ENCODE measurements at regions not wholly inside any gene's neighbourhood (a gene's known extent, or its start where the extent isn't known, plus 50 kb on each side); places are given as distances from the start of the nearest gene placed in this dataset.

- no peak for TF ChIP-seq EZH2 (IDR thresholded peaks at IDR 0.05; ENCODE audit: low read length, unreplicated experiment)
- no peak for TF ChIP-seq EZH2phosphoT487 (IDR thresholded peaks at IDR 0.05; ENCODE audit: borderline replicate concordance, low read length)
- TF ChIP-seq CTCF (conservative IDR thresholded peaks at IDR 0.05; ENCODE audit: low read depth, low read length) = no peak
- DNase-seq = no peak
- H3K36me3 ChIP-seq (ENCODE audit: low read depth, low read length) = no peaks in the 10 kb centered on the region
- no peak overlapping the region for H3K4me3 ChIP-seq (ENCODE audit: low read length)
- ChIA-PET CTCF (no interaction called here), POLR2A (ENCODE audit: unreplicated experiment) (no interaction called here)
- H3K27ac ChIP-seq (ENCODE audit: low read length) = no peak overlapping the region
- intact Hi-C loops (cut with micrococcal nuclease) = no loop called here
- peaks cover 4% of the 10 kb centered on the region for H3F3A ChIP-seq (ENCODE audit: low read length, unreplicated experiment)
- H4K20me1 ChIP-seq (ENCODE audit: low read length) = no peaks in the 10 kb centered on the region
- H3K9me2 ChIP-seq (replicated peaks; ENCODE audit: low read length) = no peaks in the 10 kb centered on the region
- no peak overlapping the region for H3K9ac ChIP-seq (ENCODE audit: low read length)
- no peak overlapping the region for H2AFZ ChIP-seq (ENCODE audit: low read length)
- H3K79me2 ChIP-seq (ENCODE audit: low read length) = no peaks in the 10 kb centered on the region
- no peak for ATAC-seq
- peaks cover 41% of the 10 kb centered on the region for H3K4me1 ChIP-seq (ENCODE audit: insufficient read depth, low read length)
- H3K9me3 ChIP-seq (ENCODE audit: low read length) = no peaks in the 10 kb centered on the region
- H3K27me3 ChIP-seq (ENCODE audit: low read length) = no peaks in the 10 kb centered on the region
- no peak overlapping the region for H3K4me2 ChIP-seq (ENCODE audit: low read length)
- no TSS peak for BruUV-seq (replicated peaks)
Observed at GRCh38 chr5:115417076-115417475, 120.6 kb upstream of the CCDC112 start.

DNA sequence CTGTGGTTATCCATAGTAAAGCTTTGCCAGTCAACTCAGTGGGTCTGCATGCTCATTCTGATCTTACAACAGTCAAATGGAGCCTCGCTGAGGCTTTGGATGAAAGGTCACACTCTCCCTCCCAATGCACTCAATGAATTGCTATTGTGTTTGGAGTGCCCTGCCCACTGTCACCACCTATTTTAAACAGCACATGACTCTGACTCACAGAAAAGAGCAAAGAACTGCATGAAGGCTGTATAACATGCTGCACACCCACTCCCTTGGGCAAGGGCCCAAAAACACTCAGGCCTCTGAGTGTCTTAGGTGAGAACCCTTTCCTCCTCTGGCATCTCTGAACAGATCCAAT, 118.7 kb upstream of the CCDC112 start:
- Histone ChIP-seq H3K4me3 (ENCODE audit: low read length) (no peak overlapping the region), H3K9ac (ENCODE audit: low read length) (no peak overlapping the region; the same call in 1 of the 2 replicates), H3K79me2 (ENCODE audit: low read length) (no peaks in the 10 kb centered on the region), H3K9me3 (ENCODE audit: low read length) (no peaks in the 10 kb centered on the region), H3K27me3 (ENCODE audit: low read length) (no peaks in the 10 kb centered on the region), H3K36me3 (ENCODE audit: low read depth, low read length) (no peaks in the 10 kb centered on the region), H2AFZ (ENCODE audit: low read length) (no peak overlapping the region), H3F3A (ENCODE audit: low read length, unreplicated experiment) (peaks cover under 1% of the 10 kb centered on the region), H3K27ac (ENCODE audit: low read length) (peak overlapping the region; percentile 58), H3K4me2 (ENCODE audit: low read length) (peak overlapping the region; percentile 9; the same call in 1 of the 2 replicates), H3K9me2 (replicated peaks; ENCODE audit: low read length) (no peaks in the 10 kb centered on the region), H4K20me1 (ENCODE audit: low read length) (no peaks in the 10 kb centered on the region), H3K4me1 (ENCODE audit: insufficient read depth, low read length) (peaks cover 36% of the 10 kb centered on the region)
- DNase-seq = peak; percentile 86
- BruUV-seq (replicated peaks) = no TSS peak
- ChIA-PET CTCF (interaction anchor here (0.6 kb wide), 1 partner anchor 38 kb away, joined by 5 read pairs; no protein-coding TSS in a partner anchor), POLR2A (ENCODE audit: unreplicated experiment) (interaction anchor here (0.5 to 0.6 kb wide), 2 partner anchors 21 to 114 kb away, joined by 3 to 4 read pairs; no protein-coding TSS in a partner anchor)
- peak; percentile 84 for ATAC-seq
- intact Hi-C loops (cut with micrococcal nuclease) = no loop called here
- no peak for TF ChIP-seq CTCF (conservative IDR thresholded peaks at IDR 0.05; ENCODE audit: low read depth, low read length)
- no peak for TF ChIP-seq EZH2 (IDR thresholded peaks at IDR 0.05; ENCODE audit: low read length, unreplicated experiment)
- TF ChIP-seq EZH2phosphoT487 (IDR thresholded peaks at IDR 0.05; ENCODE audit: borderline replicate concordance, low read length) = no peak

DNA sequence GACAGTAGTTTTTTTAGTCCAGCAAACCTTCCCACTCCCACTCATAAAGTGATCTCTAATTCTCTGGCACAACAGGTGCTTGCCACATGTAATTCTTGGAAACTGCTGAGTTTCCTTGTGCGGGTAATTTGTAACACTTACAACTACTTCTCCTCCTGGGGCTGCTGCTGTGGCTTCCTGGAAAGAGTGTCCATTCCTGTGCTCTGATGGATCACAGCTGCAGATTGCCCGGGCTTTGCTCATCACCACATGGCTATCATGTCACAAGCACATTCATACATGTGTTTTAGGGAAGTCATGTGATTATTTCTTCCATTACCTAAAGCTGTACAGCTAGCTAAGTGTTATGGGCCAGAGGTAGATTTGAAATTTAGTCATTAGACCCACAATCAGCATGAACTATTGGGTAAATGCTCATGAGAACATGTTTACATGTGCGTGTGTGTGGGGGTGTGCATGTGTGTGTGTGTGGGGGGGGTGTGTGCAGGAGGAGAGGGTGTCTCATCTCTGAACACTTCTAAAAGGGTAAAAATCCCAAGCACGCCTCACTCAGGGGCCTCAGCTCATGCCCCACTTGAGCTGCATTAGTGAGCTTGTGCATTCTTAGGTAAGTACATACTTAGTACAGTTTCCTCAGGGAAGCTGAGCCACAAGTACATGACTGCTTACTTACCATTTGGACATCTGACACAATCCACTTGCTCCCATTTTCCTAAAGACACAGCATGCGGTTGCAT, 118.1 kb upstream of the CCDC112 start:
- Histone ChIP-seq H3K79me2 (ENCODE audit: low read length) (no peaks in the 10 kb centered on the region), H3K9ac (ENCODE audit: low read length) (no peak overlapping the region; the same call in 1 of the 2 replicates), H3K27me3 (ENCODE audit: low read length) (no peaks in the 10 kb centered on the region), H3K36me3 (ENCODE audit: low read depth, low read length) (no peaks in the 10 kb centered on the region), H3K4me2 (ENCODE audit: low read length) (peak overlapping the region; percentile 9; the same call in 1 of the 2 replicates), H3K4me3 (ENCODE audit: low read length) (no peak overlapping the region), H3K9me3 (ENCODE audit: low read length) (no peaks in the 10 kb centered on the region), H3K4me1 (ENCODE audit: insufficient read depth, low read length) (peaks cover 32% of the 10 kb centered on the region), H3K9me2 (replicated peaks; ENCODE audit: low read length) (no peaks in the 10 kb centered on the region), H3K27ac (ENCODE audit: low read length) (peak overlapping the region; percentile 58), H3F3A (ENCODE audit: low read length, unreplicated experiment) (no peaks in the 10 kb centered on the region), H2AFZ (ENCODE audit: low read length) (no peak overlapping the region), H4K20me1 (ENCODE audit: low read length) (no peaks in the 10 kb centered on the region)
- TF ChIP-seq CTCF (conservative IDR thresholded peaks at IDR 0.05; ENCODE audit: low read depth, low read length) = no peak
- ChIA-PET POLR2A (ENCODE audit: unreplicated experiment) (interaction anchor here (0.5 to 0.6 kb wide), 3 partner anchors 22 to 114 kb away, joined by 3 to 13 read pairs (median 4); no protein-coding TSS in a partner anchor), CTCF (interaction anchor here (0.7 kb wide), 1 partner anchor 65 kb away, joined by 5 read pairs; no protein-coding TSS in a partner anchor)
- intact Hi-C loops (cut with micrococcal nuclease) = no loop called here
- DNase-seq (no peak), ATAC-seq (no peak; the same call in 1 of the 2 replicates)
- TSS peak; percentile 55 for BruUV-seq (replicated peaks)
